Cardiac fibroblast (primary cell): ENCODE measurements at regions not wholly inside any gene's neighbourhood (a gene's known extent, or its start where the extent isn't known, plus 50 kb on each side); places are given as distances from the start of the nearest gene placed in this dataset.

Experiments
- DNase-seq, 2 donors: peaks; one replicate each; pipeline versions ENCODE4 v3.0.0 to v3.0.0-alpha.2; 2010; ENCODE audit warnings: low read depth in 2 of 2
- H3K4me3 ChIP-seq, 2 donors: replicated peaks in 1 of 2; 1 replicate in 1 of 2; 2 replicates in 1 of 2; pipeline ENCODE4 v1.5.1; 2011; ENCODE audit warnings: low read depth in 2 of 2, low read length in 2 of 2, mild to moderate bottlenecking in 2 of 2, moderate library complexity in 1 of 2
- TF ChIP-seq, protein P1 (sequence below): IDR thresholded peaks from one replicate; pipeline ENCODE4 v1.5.1; 2011; ENCODE audit warnings: low read depth, mild to moderate bottlenecking, low read length, inconsistent platforms

GRCh38 chr1:185500001-185500626, 183.1 kb upstream of the IVNS1ABP start:
- H3K4me3 ChIP-seq, result no peak overlapping the region
- DNase-seq, result peak; percentile 62 to 94
- TF ChIP-seq, protein P1, sequence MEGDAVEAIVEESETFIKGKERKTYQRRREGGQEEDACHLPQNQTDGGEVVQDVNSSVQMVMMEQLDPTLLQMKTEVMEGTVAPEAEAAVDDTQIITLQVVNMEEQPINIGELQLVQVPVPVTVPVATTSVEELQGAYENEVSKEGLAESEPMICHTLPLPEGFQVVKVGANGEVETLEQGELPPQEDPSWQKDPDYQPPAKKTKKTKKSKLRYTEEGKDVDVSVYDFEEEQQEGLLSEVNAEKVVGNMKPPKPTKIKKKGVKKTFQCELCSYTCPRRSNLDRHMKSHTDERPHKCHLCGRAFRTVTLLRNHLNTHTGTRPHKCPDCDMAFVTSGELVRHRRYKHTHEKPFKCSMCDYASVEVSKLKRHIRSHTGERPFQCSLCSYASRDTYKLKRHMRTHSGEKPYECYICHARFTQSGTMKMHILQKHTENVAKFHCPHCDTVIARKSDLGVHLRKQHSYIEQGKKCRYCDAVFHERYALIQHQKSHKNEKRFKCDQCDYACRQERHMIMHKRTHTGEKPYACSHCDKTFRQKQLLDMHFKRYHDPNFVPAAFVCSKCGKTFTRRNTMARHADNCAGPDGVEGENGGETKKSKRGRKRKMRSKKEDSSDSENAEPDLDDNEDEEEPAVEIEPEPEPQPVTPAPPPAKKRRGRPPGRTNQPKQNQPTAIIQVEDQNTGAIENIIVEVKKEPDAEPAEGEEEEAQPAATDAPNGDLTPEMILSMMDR, result no peak

DNA sequence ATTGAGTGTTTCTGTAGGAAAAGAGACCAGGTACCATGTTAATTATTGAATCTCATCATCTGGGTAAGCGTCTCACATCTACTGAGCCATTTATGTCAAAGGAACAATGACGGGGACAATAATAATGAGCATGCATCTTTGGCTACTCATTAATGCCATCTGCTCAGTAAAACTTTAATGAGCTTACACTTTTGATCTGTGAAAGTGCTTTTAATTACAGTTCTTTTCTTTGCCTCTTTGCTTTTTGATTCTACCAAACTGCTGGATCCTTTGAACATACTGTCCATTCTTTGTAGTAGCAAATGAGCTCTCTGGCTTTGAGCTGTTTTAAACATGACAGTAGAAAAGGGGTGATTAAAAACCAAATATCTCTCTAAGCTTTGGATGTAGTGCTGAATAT, 181.2 kb upstream of the IVNS1ABP start:
- DNase-seq, result no peak
- TF ChIP-seq, protein P1, result no peak
- H3K4me3 ChIP-seq, result no peak overlapping the region

DNA sequence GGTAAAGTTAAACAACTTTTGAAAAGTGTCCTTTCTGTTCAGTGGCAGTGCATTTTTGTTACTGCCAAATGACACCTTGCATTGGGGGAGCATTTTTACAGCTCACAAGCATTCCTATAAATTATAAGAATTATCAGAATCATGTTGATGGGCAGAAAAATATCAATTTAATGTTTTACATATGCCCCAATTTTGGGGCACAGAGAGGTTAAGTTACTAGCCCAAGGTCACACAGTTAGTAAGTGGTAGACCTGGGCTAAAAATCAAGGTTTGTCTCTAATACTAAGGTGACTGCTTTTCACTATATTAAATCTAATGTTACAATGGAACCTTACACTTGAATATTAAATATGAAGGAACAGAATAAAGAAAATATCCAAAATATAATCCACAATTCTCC, 180.1 kb upstream of the IVNS1ABP start:
- H3K4me3 ChIP-seq, result no peak overlapping the region
- DNase-seq, result no peak
- TF ChIP-seq, protein P1, result no peak

- TF ChIP-seq, protein P1, result no peak
- no peak for DNase-seq
- no peak overlapping the region for H3K4me3 ChIP-seq
These were observed 178.9 kb upstream of the IVNS1ABP start for GRCh38 chr1:185495898-185496297.

DNA sequence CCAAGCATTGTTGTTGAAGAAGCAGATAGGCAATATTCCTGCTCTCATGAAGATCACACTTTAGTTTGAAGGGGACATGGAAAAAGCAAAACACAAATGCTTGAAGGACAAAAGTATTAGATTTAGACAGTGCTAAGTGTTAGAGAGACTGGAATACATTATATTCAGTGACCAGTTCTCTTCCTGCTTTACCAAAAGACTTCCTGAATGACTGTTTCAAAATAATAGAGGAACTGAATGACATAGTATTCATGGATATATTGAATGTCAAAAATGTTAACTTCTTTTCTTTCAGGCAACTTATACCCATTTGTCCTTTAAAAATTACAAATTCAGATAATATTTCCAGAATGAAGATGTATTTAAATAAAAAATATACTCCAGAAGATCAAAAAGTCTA, 178.0 kb upstream of the IVNS1ABP start:
- TF ChIP-seq, protein P1, result no peak
- H3K4me3 ChIP-seq, result no peak overlapping the region
- no peak for DNase-seq

GRCh38 chr1:185492089-185492825, 175.2 kb upstream of the IVNS1ABP start:
- TF ChIP-seq, protein P1, result no peak
- no peak for DNase-seq
- no peak overlapping the region for H3K4me3 ChIP-seq
